ENCODE measurements at regions not wholly inside any gene's neighbourhood (a gene's known extent, or its start where the extent isn't known, plus 50 kb on each side); places are given as distances from the start of the nearest gene placed in this dataset.

DNA sequence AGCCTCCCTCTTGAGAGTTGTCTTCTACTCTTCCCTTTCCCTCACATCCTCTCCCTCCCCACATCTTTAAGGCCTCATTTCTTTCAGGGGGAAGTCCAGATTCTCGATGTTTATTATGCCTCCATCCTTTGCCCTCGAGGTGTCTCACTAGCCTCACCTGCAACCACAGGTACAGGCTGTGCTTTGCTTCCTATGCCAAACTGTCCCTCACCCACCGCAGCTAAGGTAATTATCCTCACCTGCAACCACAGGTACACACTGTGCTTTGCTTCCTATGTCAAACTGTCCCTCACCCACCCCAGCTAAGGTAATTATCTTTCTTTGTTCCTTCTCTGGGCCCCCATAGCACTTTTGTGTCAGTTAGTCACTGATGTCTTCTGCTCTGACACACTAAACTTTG lies 328.1 kb upstream of the SNX7 start:
- no peak for DNase-seq (ENCODE audit: low spot score)
- H3K4me3 ChIP-seq (ENCODE audit: severe bottlenecking) = no peak overlapping the region
- H3K9me3 ChIP-seq (ENCODE audit: severe bottlenecking) = no peaks in the 10 kb centered on the region
- H3K27me3 ChIP-seq (ENCODE audit: insufficient read depth, poor library complexity, severe bottlenecking) = no peaks in the 10 kb centered on the region
- H3K36me3 ChIP-seq (ENCODE audit: low read depth) = no peaks in the 10 kb centered on the region
- no peak for ATAC-seq (ENCODE audit: low read depth)
- H3K4me1 ChIP-seq (ENCODE audit: insufficient read depth, poor library complexity, severe bottlenecking) = peaks cover 15% of the 10 kb centered on the region
- H3K27ac ChIP-seq (ENCODE audit: poor library complexity, severe bottlenecking) = no peak overlapping the region
- TF ChIP-seq, protein P1, sequence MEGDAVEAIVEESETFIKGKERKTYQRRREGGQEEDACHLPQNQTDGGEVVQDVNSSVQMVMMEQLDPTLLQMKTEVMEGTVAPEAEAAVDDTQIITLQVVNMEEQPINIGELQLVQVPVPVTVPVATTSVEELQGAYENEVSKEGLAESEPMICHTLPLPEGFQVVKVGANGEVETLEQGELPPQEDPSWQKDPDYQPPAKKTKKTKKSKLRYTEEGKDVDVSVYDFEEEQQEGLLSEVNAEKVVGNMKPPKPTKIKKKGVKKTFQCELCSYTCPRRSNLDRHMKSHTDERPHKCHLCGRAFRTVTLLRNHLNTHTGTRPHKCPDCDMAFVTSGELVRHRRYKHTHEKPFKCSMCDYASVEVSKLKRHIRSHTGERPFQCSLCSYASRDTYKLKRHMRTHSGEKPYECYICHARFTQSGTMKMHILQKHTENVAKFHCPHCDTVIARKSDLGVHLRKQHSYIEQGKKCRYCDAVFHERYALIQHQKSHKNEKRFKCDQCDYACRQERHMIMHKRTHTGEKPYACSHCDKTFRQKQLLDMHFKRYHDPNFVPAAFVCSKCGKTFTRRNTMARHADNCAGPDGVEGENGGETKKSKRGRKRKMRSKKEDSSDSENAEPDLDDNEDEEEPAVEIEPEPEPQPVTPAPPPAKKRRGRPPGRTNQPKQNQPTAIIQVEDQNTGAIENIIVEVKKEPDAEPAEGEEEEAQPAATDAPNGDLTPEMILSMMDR (IDR thresholded peaks at IDR 0.05; ENCODE audit: poor library complexity, severe bottlenecking) = no peak

DNA sequence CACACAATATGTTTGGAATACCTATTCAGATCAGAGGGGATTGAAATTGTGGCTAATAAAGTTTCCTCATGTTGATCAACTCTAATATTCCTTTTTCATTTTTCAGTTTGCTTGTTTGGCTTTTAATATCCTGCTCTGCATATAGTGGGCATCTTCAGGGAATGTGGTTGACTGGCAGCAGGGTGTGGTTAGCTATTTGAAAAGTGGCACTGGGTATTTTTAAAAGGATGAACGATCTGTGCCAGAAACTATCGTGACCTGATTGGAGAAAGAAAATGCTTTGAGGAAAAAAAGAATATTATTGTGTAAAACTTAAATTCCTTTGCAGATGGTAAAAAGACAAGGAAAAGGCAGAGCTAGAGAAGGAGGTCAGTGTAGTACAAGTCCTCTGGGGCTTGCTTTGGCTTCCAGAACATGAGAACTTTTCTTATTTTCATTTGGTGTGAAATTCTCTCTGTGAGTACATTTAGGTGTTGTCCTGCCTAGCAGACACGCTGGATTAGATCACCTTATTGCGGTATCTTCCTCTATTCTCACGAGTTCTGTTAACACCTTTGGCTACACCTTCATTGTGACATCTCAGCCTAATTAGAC lies 329.7 kb upstream of the SNX7 start:
- Histone ChIP-seq H3K27ac (ENCODE audit: poor library complexity, severe bottlenecking) (peak overlapping the region; percentile 67), H3K4me3 (ENCODE audit: severe bottlenecking) (no peak overlapping the region), H3K9me3 (ENCODE audit: severe bottlenecking) (no peaks in the 10 kb centered on the region), H3K36me3 (ENCODE audit: low read depth) (no peaks in the 10 kb centered on the region), H3K27me3 (ENCODE audit: insufficient read depth, poor library complexity, severe bottlenecking) (no peaks in the 10 kb centered on the region), H3K4me1 (ENCODE audit: insufficient read depth, poor library complexity, severe bottlenecking) (peaks cover 16% of the 10 kb centered on the region)
- TF ChIP-seq, protein P1 (IDR thresholded peaks at IDR 0.05; ENCODE audit: poor library complexity, severe bottlenecking) = no peak
- DNase-seq (ENCODE audit: low spot score) = no peak
- ATAC-seq (ENCODE audit: low read depth) = no peak

DNA sequence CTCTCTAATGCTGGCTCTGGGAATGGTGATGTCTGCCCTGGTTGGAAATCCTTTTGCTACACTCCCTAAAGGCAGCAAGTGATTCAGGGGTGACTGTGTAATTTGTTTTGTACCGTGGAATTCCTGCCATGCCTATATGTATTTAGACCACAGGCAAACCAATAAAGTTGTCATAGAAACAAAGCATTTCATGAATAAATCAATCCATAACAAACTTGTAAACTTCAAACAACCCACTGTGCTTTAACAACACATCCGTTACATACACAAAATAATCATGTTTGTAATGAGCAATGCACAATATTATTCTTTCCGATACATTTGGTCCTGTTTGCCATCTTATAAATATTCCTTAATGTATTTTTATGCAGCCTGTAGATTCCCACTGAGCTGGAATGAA lies 330.3 kb upstream of the SNX7 start:
- DNase-seq (ENCODE audit: low spot score) (no peak), ATAC-seq (ENCODE audit: low read depth) (peak; percentile 76)
- H3K27ac ChIP-seq (ENCODE audit: poor library complexity, severe bottlenecking) = peak overlapping the region; percentile 67
- TF ChIP-seq, protein P1 (IDR thresholded peaks at IDR 0.05; ENCODE audit: poor library complexity, severe bottlenecking) = no peak
- H3K9me3 ChIP-seq (ENCODE audit: severe bottlenecking) = no peaks in the 10 kb centered on the region
- H3K4me1 ChIP-seq (ENCODE audit: insufficient read depth, poor library complexity, severe bottlenecking) = peaks cover 22% of the 10 kb centered on the region
- no peaks in the 10 kb centered on the region for H3K27me3 ChIP-seq (ENCODE audit: insufficient read depth, poor library complexity, severe bottlenecking)
- H3K4me3 ChIP-seq (ENCODE audit: severe bottlenecking) = no peak overlapping the region
- no peaks in the 10 kb centered on the region for H3K36me3 ChIP-seq (ENCODE audit: low read depth)

DNA sequence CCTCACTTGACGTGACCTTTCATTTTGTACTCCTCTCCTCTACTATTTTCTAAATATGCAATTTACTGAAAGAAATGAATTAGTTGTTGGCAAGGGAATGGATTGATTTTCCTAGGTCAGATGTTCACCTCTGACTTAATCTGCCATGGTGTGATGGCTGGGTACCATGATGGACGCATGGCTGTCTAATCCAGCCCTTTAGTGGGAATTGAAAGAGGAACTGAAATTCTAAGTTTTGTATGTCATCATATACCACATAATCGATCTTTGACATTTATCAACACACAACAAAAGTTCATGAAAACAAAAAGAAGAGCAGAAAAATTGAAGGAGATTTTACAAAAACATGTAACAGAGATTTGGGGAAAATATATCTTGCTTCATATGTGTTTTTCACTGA lies 331.3 kb upstream of the SNX7 start:
- Histone ChIP-seq H3K4me1 (ENCODE audit: insufficient read depth, poor library complexity, severe bottlenecking) (peaks cover 32% of the 10 kb centered on the region), H3K27me3 (ENCODE audit: insufficient read depth, poor library complexity, severe bottlenecking) (no peaks in the 10 kb centered on the region), H3K36me3 (ENCODE audit: low read depth) (no peaks in the 10 kb centered on the region), H3K4me3 (ENCODE audit: severe bottlenecking) (no peak overlapping the region), H3K9me3 (ENCODE audit: severe bottlenecking) (no peaks in the 10 kb centered on the region), H3K27ac (ENCODE audit: poor library complexity, severe bottlenecking) (peak overlapping the region; percentile 67)
- DNase-seq (ENCODE audit: low spot score) (no peak), ATAC-seq (ENCODE audit: low read depth) (no peak)
- TF ChIP-seq, protein P1 (IDR thresholded peaks at IDR 0.05; ENCODE audit: poor library complexity, severe bottlenecking) = no peak

DNA sequence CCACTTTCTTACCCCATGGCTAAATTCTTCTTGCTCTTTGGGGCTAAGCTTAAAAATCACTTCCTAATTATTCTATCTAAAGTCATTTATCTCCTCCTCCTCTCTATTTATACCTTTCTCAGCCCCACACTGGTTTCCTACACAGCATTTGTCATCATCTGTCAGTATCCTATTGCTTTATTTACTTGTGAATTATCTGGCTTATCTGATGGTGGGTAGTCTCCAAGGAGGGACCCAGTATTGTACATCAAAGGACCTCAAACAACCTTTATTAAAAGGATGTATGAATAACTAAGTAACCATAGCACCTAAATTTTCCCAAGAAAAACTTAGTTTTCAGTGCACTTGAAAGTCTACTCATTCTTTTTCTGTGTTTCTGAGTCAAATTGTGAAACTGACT lies 332.7 kb upstream of the SNX7 start:
- no peak for ATAC-seq (ENCODE audit: low read depth)
- H3K4me1 ChIP-seq (ENCODE audit: insufficient read depth, poor library complexity, severe bottlenecking) = peaks cover 45% of the 10 kb centered on the region

More for the DNA sequence above, 332.7 kb upstream of the SNX7 start:
- no peaks in the 10 kb centered on the region for H3K36me3 ChIP-seq (ENCODE audit: low read depth)
- DNase-seq (ENCODE audit: low spot score) = no peak
- no peak overlapping the region for H3K27ac ChIP-seq (ENCODE audit: poor library complexity, severe bottlenecking)
- TF ChIP-seq, protein P1 (IDR thresholded peaks at IDR 0.05; ENCODE audit: poor library complexity, severe bottlenecking) = no peak
- H3K4me3 ChIP-seq (ENCODE audit: severe bottlenecking) = no peak overlapping the region
- H3K9me3 ChIP-seq (ENCODE audit: severe bottlenecking) = no peaks in the 10 kb centered on the region
- H3K27me3 ChIP-seq (ENCODE audit: insufficient read depth, poor library complexity, severe bottlenecking) = no peaks in the 10 kb centered on the region

Measured in RWPE2 (cell line).